Chondrocyte (in vitro differentiated cells): ENCODE measurements at regions not wholly inside any gene's neighbourhood (a gene's known extent, or its start where the extent isn't known, plus 50 kb on each side); places are given as distances from the start of the nearest gene placed in this dataset.

ENCODE experiments used
- DNase-seq: peaks from one replicate; pipeline ENCODE4 v3.0.0; 2021; ENCODE audit warnings: mixed read lengths, low spot score
- H3K27ac Mint-ChIP-seq: one replicate; pipeline ENCODE4 v1.8.0; 2021; ENCODE audit warnings: mild to moderate bottlenecking, moderate library complexity, mixed read lengths; ENCODE audit not compliant: unreplicated experiment
- H3K27me3 Mint-ChIP-seq: 2 replicates; pipeline ENCODE4 v1.8.0; 2021; ENCODE audit warnings: low read depth, mixed read lengths
- H3K36me3 Mint-ChIP-seq: 2 replicates; pipeline ENCODE4 v1.8.0; 2021; ENCODE audit warnings: low read depth, mixed read lengths
- H3K4me1 Mint-ChIP-seq: 2 replicates; pipeline ENCODE4 v1.8.0; 2021; ENCODE audit warnings: low read depth, mild to moderate bottlenecking, mixed read lengths
- H3K4me3 Mint-ChIP-seq: one replicate; pipeline ENCODE4 v1.8.0; 2021; ENCODE audit warnings: mild to moderate bottlenecking, moderate library complexity, mixed read lengths; ENCODE audit not compliant: unreplicated experiment
- H3K9me3 Mint-ChIP-seq: 2 replicates; pipeline ENCODE4 v1.8.0; 2021; ENCODE audit warnings: low read depth, mixed read lengths
- CTCF ChIP-seq: fragments of 200-600 bp; sonication (generic); IDR thresholded peaks from 2 replicates; pipeline ENCODE4 v1.5.0; 2021; ENCODE audit warnings: antibody characterized with exemption, mild to moderate bottlenecking, moderate library complexity

DNA sequence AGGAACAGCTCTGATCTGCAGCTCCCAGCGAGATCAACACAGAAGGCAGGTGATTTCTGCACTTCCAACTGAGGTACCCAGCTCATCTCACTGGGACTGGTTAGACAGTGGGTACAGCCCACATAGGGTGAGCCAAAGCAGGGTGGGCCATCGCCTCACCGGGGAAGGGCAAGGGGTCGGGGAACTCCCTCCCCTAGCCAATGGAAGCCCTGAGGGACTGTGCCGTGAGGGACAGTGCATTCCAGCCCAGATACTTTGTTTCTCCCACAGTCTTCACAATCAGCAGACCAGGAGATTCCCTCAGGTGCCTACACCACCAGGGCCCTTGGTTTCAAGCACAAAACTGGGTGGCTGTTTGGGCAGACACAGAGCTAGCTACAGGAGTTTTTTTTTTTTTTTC, 555.9 kb downstream of the BCOR start:
- no peaks in the 10 kb centered on the region for H3K4me1 Mint-ChIP-seq
- H3K27ac Mint-ChIP-seq = no peak overlapping the region
- peaks cover 30% of the 10 kb centered on the region for H3K9me3 Mint-ChIP-seq
- no peak for TF ChIP-seq CTCF
- no peak for DNase-seq
- H3K27me3 Mint-ChIP-seq = peaks cover 18% of the 10 kb centered on the region
- H3K4me3 Mint-ChIP-seq = no peak overlapping the region
- peaks cover 4% of the 10 kb centered on the region for H3K36me3 Mint-ChIP-seq

- Mint-ChIP-seq H3K9me3 (peaks cover 30% of the 10 kb centered on the region), H3K4me1 (no peaks in the 10 kb centered on the region), H3K4me3 (no peak overlapping the region), H3K27ac (no peak overlapping the region), H3K36me3 (peaks cover 4% of the 10 kb centered on the region), H3K27me3 (peaks cover 15% of the 10 kb centered on the region)
- DNase-seq = no peak
- no peak for TF ChIP-seq CTCF
These were observed 555.4 kb downstream of the BCOR start for GRCh38 chrX:39542316-39542715.

GRCh38 chrX:39550795-39551361, 546.9 kb downstream of the BCOR start:
- Mint-ChIP-seq H3K27ac (no peak overlapping the region), H3K27me3 (peaks cover 4% of the 10 kb centered on the region), H3K9me3 (peaks cover 36% of the 10 kb centered on the region), H3K36me3 (peaks cover 2% of the 10 kb centered on the region), H3K4me3 (no peak overlapping the region), H3K4me1 (no peaks in the 10 kb centered on the region)
- TF ChIP-seq CTCF = no peak
- no peak for DNase-seq

DNA sequence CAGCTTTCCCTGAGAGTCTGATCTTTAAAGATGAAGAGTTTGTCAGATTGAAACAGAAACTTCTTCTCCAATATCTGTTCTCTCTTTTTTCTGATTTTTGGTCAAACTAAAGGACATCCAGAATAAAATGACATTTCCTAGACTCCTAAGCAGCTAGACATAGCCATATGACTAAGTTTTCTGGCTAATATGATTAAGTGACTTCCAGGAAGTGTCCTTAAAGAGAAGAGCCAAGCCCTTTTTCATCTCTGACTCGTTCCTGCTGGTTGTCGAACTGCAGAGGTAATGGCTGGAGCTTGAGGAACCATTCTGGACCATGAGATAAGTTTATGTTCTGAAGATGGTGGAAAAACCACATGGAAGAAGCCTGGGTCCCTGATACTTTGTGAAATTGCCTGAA, 546.0 kb downstream of the BCOR start:
- no peak for DNase-seq
- Mint-ChIP-seq H3K4me1 (no peaks in the 10 kb centered on the region), H3K27ac (no peak overlapping the region), H3K36me3 (peaks cover 2% of the 10 kb centered on the region), H3K9me3 (peaks cover 27% of the 10 kb centered on the region), H3K27me3 (no peaks in the 10 kb centered on the region), H3K4me3 (no peak overlapping the region)
- no peak for TF ChIP-seq CTCF

DNA sequence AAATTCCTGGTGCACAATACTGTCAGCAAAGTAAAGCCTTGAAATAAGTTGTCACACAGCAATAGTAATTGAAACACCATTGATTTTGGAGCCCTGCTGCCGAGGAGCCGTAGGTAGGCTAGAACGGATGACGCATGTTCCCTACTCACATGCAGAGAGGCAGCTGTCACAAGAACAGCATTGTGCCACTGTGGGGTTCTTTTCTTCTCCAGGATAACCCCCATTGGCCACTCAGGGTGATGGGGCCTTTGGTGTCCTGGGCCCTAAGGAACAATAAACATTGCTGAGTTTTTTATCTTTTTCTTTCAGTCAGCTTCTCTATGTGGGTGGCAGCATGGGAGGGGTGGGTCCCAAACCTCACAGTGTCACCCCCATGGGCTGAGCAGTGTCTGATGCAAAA, 542.3 kb downstream of the BCOR start:
- peaks cover 2% of the 10 kb centered on the region for H3K27me3 Mint-ChIP-seq
- H3K36me3 Mint-ChIP-seq = peaks cover 3% of the 10 kb centered on the region
- no peak overlapping the region for H3K27ac Mint-ChIP-seq
- no peak for TF ChIP-seq CTCF
- DNase-seq = no peak
- H3K4me1 Mint-ChIP-seq = peaks cover 8% of the 10 kb centered on the region
- peaks cover 14% of the 10 kb centered on the region for H3K9me3 Mint-ChIP-seq
- no peak overlapping the region for H3K4me3 Mint-ChIP-seq
